ENCODE measurements at regions not wholly inside any gene's neighbourhood (a gene's known extent, or its start where the extent isn't known, plus 50 kb on each side); places are given as distances from the start of the nearest gene placed in this dataset.

GRCh38 chr20:54985091-54985490 lies 509.7 kb downstream of the DOK5 start:
- TF ChIP-seq MYC (IDR thresholded peaks at IDR 0.05; ENCODE audit: insufficient read depth, insufficient read length, insufficient replicate concordance, low read length, severe bottlenecking) (no peak), POLR2A (IDR thresholded peaks at IDR 0.05; ENCODE audit: low read depth, low read length) (no peak), EZH2 (IDR thresholded peaks at IDR 0.05; ENCODE audit: borderline replicate concordance, control insufficient read depth, low read depth, low read length) (no peak), CTCF (IDR thresholded peaks at IDR 0.05 in 2 of 3, conservative IDR thresholded peaks at IDR 0.05 in 1 of 3; ENCODE audit: control insufficient read depth in 2 of 3, extremely low read depth in 1 of 3, insufficient read depth in 1 of 3, low read depth in 3 of 3, low read length in 3 of 3) (no peak), CHD4 (IDR thresholded peaks at IDR 0.05) (no peak), CHD2 (IDR thresholded peaks at IDR 0.05; ENCODE audit: borderline replicate concordance, low read depth, low read length) (no peak), EP300 (IDR thresholded peaks at IDR 0.05; ENCODE audit: borderline replicate concordance in 1 of 2, control insufficient read depth in 1 of 2, low read depth in 2 of 2, low read length in 2 of 2) (no peak), MLLT1 (IDR thresholded peaks at IDR 0.05) (no peak), E2F4 (IDR thresholded peaks at IDR 0.05; ENCODE audit: low read depth, low read length) (no peak), CEBPB (IDR thresholded peaks at IDR 0.05; ENCODE audit: borderline replicate concordance in 1 of 2, low read depth in 2 of 2, low read length in 2 of 2) (no peak)

Data from GM12878 (cell line).